Vagina (tissue), 2 donors: ENCODE measurements at regions not wholly inside any gene's neighbourhood (a gene's known extent, or its start where the extent isn't known, plus 50 kb on each side); places are given as distances from the start of the nearest gene placed in this dataset.
"Not testable (repeated sequence)": the region's sequence is repeated elsewhere in the genome, so short reads cannot be mapped to it uniquely, and the experiment has no call there.

Experiments used
- DNase-seq, 2 donors: peaks; one replicate each; pipeline ENCODE4 v3.0.0-alpha.2; 2017; ENCODE audit errors: extremely low spot score in 2 of 2
- H3K27ac ChIP-seq: fragments of 200-600 bp; sonication (generic); one replicate; pipeline ENCODE4 v1.5.1; 2019
- H3K27me3 ChIP-seq: fragments of 200-600 bp; sonication (generic); one replicate; pipeline ENCODE4 v1.5.1; 2019
- H3K36me3 ChIP-seq, 2 donors: fragments of 200-600 bp; sonication (generic); one replicate each; pipeline ENCODE4 v1.5.1; 2017 to 2019
- H3K4me1 ChIP-seq: fragments of 200-600 bp; sonication (generic); one replicate; pipeline ENCODE4 v1.5.1; 2019
- H3K4me3 ChIP-seq, 2 donors: fragments of 200-600 bp; sonication (generic); 1 replicate in 1 of 2; 2 replicates in 1 of 2; pipeline ENCODE4 v1.5.1; 2016 to 2019
- H3K9me3 ChIP-seq: fragments of 200-600 bp; sonication (generic); one replicate; pipeline ENCODE4 v1.5.1; 2019
- POLR2A ChIP-seq, 2 donors: fragments of 450-650 bp; IDR thresholded peaks; one replicate each; pipeline ENCODE4 v1.6.1; 2017; ENCODE audit warnings: antibody characterized with exemption in 2 of 2, mild to moderate bottlenecking in 2 of 2, moderate library complexity in 2 of 2
- POLR2AphosphoS5 ChIP-seq, 2 donors: sonication (generic); formaldehyde crosslinking; IDR thresholded peaks; one replicate each; pipeline ENCODE4 v1.9.0; 2017; ENCODE audit warnings: antibody characterized with exemption in 2 of 2, mild to moderate bottlenecking in 2 of 2, low read depth in 1 of 2; ENCODE audit not compliant: insufficient read depth in 1 of 2
- intact Hi-C: fragments of 100-400 bp; cut with DNase I; formaldehyde crosslinking; loops from one replicate; pipeline ENCODE4 v1.15.1; 2023
- TF ChIP-seq, protein P1 (sequence below), 3 experiments: fragments of 450-650 bp in 2 of 3; fragments of 200-600 bp in 1 of 3; sonication (generic) in 1 of 3; IDR thresholded peaks; one replicate each; pipeline ENCODE4 v1.5.1; 2017 to 2019; ENCODE audit warnings: antibody characterized with exemption in 3 of 3, mild to moderate bottlenecking in 2 of 3, moderate library complexity in 2 of 3

- H3K4me1 ChIP-seq = no peaks in the 10 kb centered on the region
- H3K27ac ChIP-seq = no peak overlapping the region
- intact Hi-C loops = no loop called here
- no peaks in the 10 kb centered on the region for H3K36me3 ChIP-seq
- TF ChIP-seq, protein P1, sequence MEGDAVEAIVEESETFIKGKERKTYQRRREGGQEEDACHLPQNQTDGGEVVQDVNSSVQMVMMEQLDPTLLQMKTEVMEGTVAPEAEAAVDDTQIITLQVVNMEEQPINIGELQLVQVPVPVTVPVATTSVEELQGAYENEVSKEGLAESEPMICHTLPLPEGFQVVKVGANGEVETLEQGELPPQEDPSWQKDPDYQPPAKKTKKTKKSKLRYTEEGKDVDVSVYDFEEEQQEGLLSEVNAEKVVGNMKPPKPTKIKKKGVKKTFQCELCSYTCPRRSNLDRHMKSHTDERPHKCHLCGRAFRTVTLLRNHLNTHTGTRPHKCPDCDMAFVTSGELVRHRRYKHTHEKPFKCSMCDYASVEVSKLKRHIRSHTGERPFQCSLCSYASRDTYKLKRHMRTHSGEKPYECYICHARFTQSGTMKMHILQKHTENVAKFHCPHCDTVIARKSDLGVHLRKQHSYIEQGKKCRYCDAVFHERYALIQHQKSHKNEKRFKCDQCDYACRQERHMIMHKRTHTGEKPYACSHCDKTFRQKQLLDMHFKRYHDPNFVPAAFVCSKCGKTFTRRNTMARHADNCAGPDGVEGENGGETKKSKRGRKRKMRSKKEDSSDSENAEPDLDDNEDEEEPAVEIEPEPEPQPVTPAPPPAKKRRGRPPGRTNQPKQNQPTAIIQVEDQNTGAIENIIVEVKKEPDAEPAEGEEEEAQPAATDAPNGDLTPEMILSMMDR (IDR thresholded peaks at IDR 0.05) = no peak
- TF ChIP-seq POLR2A (IDR thresholded peaks at IDR 0.05) (no peak), POLR2AphosphoS5 (IDR thresholded peaks at IDR 0.05; ENCODE audit: insufficient read depth in 1 of 2, low read depth in 1 of 2) (no peak)
- no peaks in the 10 kb centered on the region for H3K9me3 ChIP-seq
- no peaks in the 10 kb centered on the region for H3K27me3 ChIP-seq
- H3K4me3 ChIP-seq = no peak overlapping the region
- no peak for DNase-seq
These were observed 231.4 kb downstream of the NR2F1-AS1 start for GRCh38 chr5:93349613-93350012.

- intact Hi-C loops = no loop called here
- Histone ChIP-seq H3K4me1 (no peaks in the 10 kb centered on the region), H3K36me3 (no peaks in the 10 kb centered on the region), H3K27me3 (no peaks in the 10 kb centered on the region), H3K4me3 (no peak overlapping the region), H3K9me3 (no peaks in the 10 kb centered on the region), H3K27ac (no peak overlapping the region)
- TF ChIP-seq POLR2AphosphoS5 (IDR thresholded peaks at IDR 0.05; ENCODE audit: insufficient read depth in 1 of 2, low read depth in 1 of 2) (no peak), POLR2A (IDR thresholded peaks at IDR 0.05) (no peak)
- TF ChIP-seq, protein P1 (IDR thresholded peaks at IDR 0.05) = no peak
- DNase-seq = no peak
These were observed 232.8 kb downstream of the NR2F1-AS1 start for GRCh38 chr5:93348231-93348630.

DNA sequence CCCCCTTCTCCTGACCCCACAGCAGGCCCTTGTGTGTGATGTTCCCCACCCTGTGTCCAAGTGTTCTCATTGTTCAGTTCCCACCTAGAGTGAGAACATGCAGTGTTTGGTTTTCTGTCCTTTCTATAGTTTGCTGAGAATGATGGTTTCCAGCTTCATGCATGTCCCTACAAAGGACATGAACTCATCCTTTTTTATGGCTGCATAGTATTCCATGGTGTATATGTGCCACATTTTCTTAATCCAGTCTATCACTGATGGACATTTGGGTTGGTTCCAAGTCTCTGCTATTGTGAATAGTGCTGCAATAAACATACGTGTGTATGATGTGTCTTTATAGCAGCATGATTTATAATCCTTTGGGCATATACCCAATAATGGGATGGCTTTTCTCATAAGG lies 234.2 kb downstream of the NR2F1-AS1 start:
- H3K4me3 ChIP-seq, H3K36me3 ChIP-seq, H3K4me1 ChIP-seq, H3K27ac ChIP-seq, intact Hi-C loops, DNase-seq, H3K9me3 ChIP-seq, H3K27me3 ChIP-seq: not testable (repeated sequence)

DNA sequence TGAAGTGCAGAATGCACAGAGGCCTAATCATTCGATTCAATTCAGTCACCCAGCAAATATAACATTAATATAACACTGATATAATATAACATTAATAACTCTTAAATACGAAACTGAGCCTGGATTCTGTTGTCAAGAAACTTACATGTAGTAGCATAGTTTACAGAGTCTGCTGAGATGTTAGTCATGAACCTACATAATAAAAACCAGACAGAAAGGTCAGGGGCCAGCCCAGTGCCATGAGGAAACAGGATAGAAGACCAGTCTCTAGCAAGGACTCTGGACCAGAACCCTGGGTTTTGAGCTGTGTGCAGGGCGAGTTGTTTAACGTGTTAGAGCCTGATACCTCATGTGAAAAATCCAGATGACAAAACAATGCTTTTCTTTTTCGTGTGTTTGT lies 234.7 kb downstream of the NR2F1-AS1 start:
- no peak overlapping the region for H3K27ac ChIP-seq
- TF ChIP-seq, protein P1 (IDR thresholded peaks at IDR 0.05) = no peak
- TF ChIP-seq POLR2A (IDR thresholded peaks at IDR 0.05) (no peak), POLR2AphosphoS5 (IDR thresholded peaks at IDR 0.05; ENCODE audit: insufficient read depth in 1 of 2, low read depth in 1 of 2) (no peak)
- intact Hi-C loops = no loop called here

GRCh38 chr5:93343570-93343969 lies 237.4 kb downstream of the NR2F1-AS1 start:
- TF ChIP-seq, protein P1 (IDR thresholded peaks at IDR 0.05) = no peak
- TF ChIP-seq POLR2A (IDR thresholded peaks at IDR 0.05) = no peak
- TF ChIP-seq POLR2AphosphoS5 (IDR thresholded peaks at IDR 0.05; ENCODE audit: insufficient read depth in 1 of 2, low read depth in 1 of 2) = no peak
- intact Hi-C loops = loop anchor here (2.0 kb wide), 1 partner anchor 25 kb away; no protein-coding TSS in a partner anchor
- H3K36me3 ChIP-seq = no peaks in the 10 kb centered on the region
- H3K4me1 ChIP-seq = no peaks in the 10 kb centered on the region
- H3K9me3 ChIP-seq = no peaks in the 10 kb centered on the region
- DNase-seq = no peak
- H3K27ac ChIP-seq = no peak overlapping the region
- H3K4me3 ChIP-seq = no peak overlapping the region
- no peaks in the 10 kb centered on the region for H3K27me3 ChIP-seq

More for the DNA sequence above, 234.7 kb downstream of the NR2F1-AS1 start:
- Histone ChIP-seq H3K36me3 (no peaks in the 10 kb centered on the region), H3K9me3 (no peaks in the 10 kb centered on the region), H3K27me3 (no peaks in the 10 kb centered on the region), H3K4me1 (no peaks in the 10 kb centered on the region), H3K4me3 (no peak overlapping the region)
- DNase-seq = no peak
